Neural cell (in vitro differentiated cells): ENCODE measurements at regions not wholly inside any gene's neighbourhood (a gene's known extent, or its start where the extent isn't known, plus 50 kb on each side); places are given as distances from the start of the nearest gene placed in this dataset.

Experiments used
- H2AFZ ChIP-seq: fragments of 200-600, 300-800 bp; sonication (generic), shearing (Covaris generic); 2 replicates; pipeline ENCODE4 v1.6.0; 2014; ENCODE audit warnings: low read depth, mild to moderate bottlenecking, antibody characterized with exemption, low read length, moderate library complexity
- H3F3A ChIP-seq: fragments of 200-600 bp; shearing (Covaris generic); 2 replicates; pipeline ENCODE4 v1.6.1; 2016; ENCODE audit warnings: mild to moderate bottlenecking, moderate library complexity, mixed read lengths, antibody characterized with exemption, low read length; ENCODE audit not compliant: insufficient read depth, poor library complexity, severe bottlenecking
- H3K27ac ChIP-seq: fragments of 200-600, 300-800 bp; sonication (generic), shearing (Covaris generic); 2 replicates; pipeline ENCODE4 v1.5.1; 2014; ENCODE audit warnings: mild to moderate bottlenecking, low read length, moderate library complexity
- H3K27me3 ChIP-seq: fragments of 300-800, 200-600 bp; sonication (generic), shearing (Covaris generic); 2 replicates; pipeline ENCODE4 v1.6.0; 2014; ENCODE audit warnings: mild to moderate bottlenecking, low read depth, low read length, moderate library complexity; ENCODE audit not compliant: insufficient read depth
- H3K36me3 ChIP-seq: fragments of 300-800, 200-600 bp; sonication (generic), shearing (Covaris generic); 2 replicates; pipeline ENCODE4 v1.5.1; 2014; ENCODE audit warnings: mild to moderate bottlenecking, antibody characterized with exemption, low read length, moderate library complexity; ENCODE audit not compliant: insufficient read depth
- H3K4me2 ChIP-seq: fragments of 300-800, 200-600 bp; sonication (generic), shearing (Covaris generic); 2 replicates; pipeline ENCODE4 v1.6.0; 2014; ENCODE audit warnings: mild to moderate bottlenecking, low read length
- H3K4me3 ChIP-seq: fragments of 300-800, 200-600 bp; sonication (generic), shearing (Covaris generic); 2 replicates; pipeline ENCODE4 v1.5.1; 2014; ENCODE audit warnings: mild to moderate bottlenecking, low read length, moderate library complexity
- H3K79me2 ChIP-seq: fragments of 200-600 bp; shearing (Covaris generic); replicated peaks from 2 replicates; pipeline ENCODE4 v1.6.0; 2014; ENCODE audit warnings: mild to moderate bottlenecking, low read length, moderate library complexity; ENCODE audit not compliant: insufficient read depth
- H3K9ac ChIP-seq: fragments of 300-800, 200-600 bp; sonication (generic), shearing (Covaris generic); 2 replicates; pipeline ENCODE4 v1.6.1; 2016; ENCODE audit warnings: mild to moderate bottlenecking, low read length, mixed read lengths
- H3K9me2 ChIP-seq: fragments of 200-600 bp; shearing (Covaris generic); 2 replicates; pipeline ENCODE4 v1.6.1; 2016; ENCODE audit warnings: mild to moderate bottlenecking, low read length, mixed read lengths; ENCODE audit not compliant: insufficient read depth
- H3K9me3 ChIP-seq: fragments of 200-600, 300-800 bp; sonication (generic), shearing (Covaris generic); 2 replicates; pipeline ENCODE4 v1.6.1; 2016; ENCODE audit warnings: mild to moderate bottlenecking, mixed run types, low read length, moderate library complexity, mixed read lengths
- H4K20me1 ChIP-seq: fragments of 200-600 bp; shearing (Covaris generic); 2 replicates; pipeline ENCODE4 v1.6.1; 2016; ENCODE audit warnings: mild to moderate bottlenecking, mixed run types; ENCODE audit not compliant: insufficient read depth
- CTCF ChIP-seq: fragments of 450-650 bp; IDR thresholded peaks from 2 replicates; pipeline ENCODE4 v1.5.1; 2014; ENCODE audit warnings: antibody characterized with exemption, mild to moderate bottlenecking, moderate library complexity; ENCODE audit not compliant: poor library complexity, severe bottlenecking
- EP300 ChIP-seq: fragments of 450-650 bp; conservative IDR thresholded peaks from 2 replicates; pipeline ENCODE4 v1.6.1; 2014; ENCODE audit warnings: antibody characterized with exemption, mild to moderate bottlenecking, moderate library complexity; ENCODE audit not compliant: poor library complexity, severe bottlenecking
- EZH2 ChIP-seq: fragments of 200-600, 300-800 bp; shearing (Covaris generic), sonication (generic); IDR thresholded peaks from 2 replicates; pipeline ENCODE4 v1.6.1; 2014; ENCODE audit warnings: antibody characterized with exemption, low read length, borderline replicate concordance, mild to moderate bottlenecking; ENCODE audit not compliant: insufficient read depth, poor library complexity, severe bottlenecking
- MXI1 ChIP-seq: fragments of 450-650 bp; conservative IDR thresholded peaks from 2 replicates; pipeline ENCODE4 v1.6.1; 2014; ENCODE audit warnings: antibody characterized with exemption, mild to moderate bottlenecking; ENCODE audit not compliant: poor library complexity, severe bottlenecking
- POLR2AphosphoS5 ChIP-seq: IDR thresholded peaks from 2 replicates; pipeline ENCODE4 v1.6.1; 2012
- RAD21 ChIP-seq: fragments of 450-650 bp; conservative IDR thresholded peaks from 2 replicates; pipeline ENCODE4 v1.6.1; 2014; ENCODE audit warnings: antibody characterized with exemption, mild to moderate bottlenecking, moderate library complexity
- SMC3 ChIP-seq: fragments of 450-650 bp; conservative IDR thresholded peaks from 2 replicates; pipeline ENCODE4 v1.6.1; 2014; ENCODE audit warnings: antibody characterized with exemption, mild to moderate bottlenecking, moderate library complexity; ENCODE audit not compliant: poor library complexity
- TAF1 ChIP-seq: IDR thresholded peaks from 2 replicates; pipeline ENCODE4 v1.6.1; 2012; ENCODE audit warnings: low read depth
- TF ChIP-seq, protein P1 (sequence below): IDR thresholded peaks from 2 replicates; pipeline ENCODE4 v1.6.1; 2012; ENCODE audit warnings: borderline replicate concordance

- H3K4me3 ChIP-seq = no peak overlapping the region
- H3K9me3 ChIP-seq = peaks cover 5% of the 10 kb centered on the region
- H3K9ac ChIP-seq = no peak overlapping the region
- no peaks in the 10 kb centered on the region for H4K20me1 ChIP-seq
- no peaks in the 10 kb centered on the region for H3F3A ChIP-seq
- TF ChIP-seq MXI1 (no peak), CTCF (no peak), POLR2AphosphoS5 (no peak)
- no peak overlapping the region for H3K27ac ChIP-seq
- H3K9me2 ChIP-seq = no peaks in the 10 kb centered on the region
- H3K36me3 ChIP-seq = no peaks in the 10 kb centered on the region
- no peak overlapping the region for H2AFZ ChIP-seq
- no peak overlapping the region for H3K4me2 ChIP-seq
- no peaks in the 10 kb centered on the region for H3K79me2 ChIP-seq
- H3K27me3 ChIP-seq = no peaks in the 10 kb centered on the region
Measured at GRCh38 chr9:34810187-34810524, 100.2 kb upstream of the CCL21 start.

DNA sequence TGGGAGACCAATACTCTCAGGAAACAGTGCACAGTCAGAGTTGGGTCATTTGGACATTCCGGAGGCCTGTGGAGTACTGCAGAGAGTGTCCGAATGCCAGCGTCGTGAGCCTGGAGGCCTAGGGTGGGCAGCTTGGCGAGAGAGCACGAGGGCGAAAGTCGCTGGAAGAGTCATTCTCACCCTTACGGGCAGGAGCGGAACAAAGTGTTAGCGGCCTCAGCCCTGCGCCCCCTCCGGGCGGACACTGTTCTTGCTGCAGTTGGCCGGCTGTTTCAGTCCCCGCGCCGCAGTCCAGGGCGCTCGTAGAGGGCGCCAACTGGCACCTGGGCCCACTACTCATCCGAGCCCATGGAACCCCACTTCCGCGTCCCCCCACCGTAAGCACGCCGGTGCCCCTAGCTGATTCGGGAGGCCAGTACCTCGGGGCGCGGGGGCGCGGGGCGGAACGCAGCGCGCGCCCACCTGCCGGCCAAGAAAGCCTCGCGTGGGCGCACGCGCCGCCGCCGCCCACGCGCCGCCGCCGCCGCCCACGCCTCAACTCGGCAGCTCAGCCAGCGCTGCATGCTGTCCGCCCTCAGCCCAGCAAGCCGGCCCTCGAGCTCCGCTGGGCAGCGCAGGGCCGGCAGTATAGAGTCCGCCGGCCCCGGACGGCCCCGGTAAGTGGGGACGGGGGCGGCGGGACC lies 99.7 kb upstream of the CCL21 start:
- Histone ChIP-seq H4K20me1 (no peaks in the 10 kb centered on the region), H3K9me2 (no peaks in the 10 kb centered on the region), H3K27ac (no peak overlapping the region), H3F3A (no peaks in the 10 kb centered on the region), H3K4me2 (no peak overlapping the region), H3K4me3 (no peak overlapping the region), H3K36me3 (no peaks in the 10 kb centered on the region), H2AFZ (no peak overlapping the region), H3K27me3 (no peaks in the 10 kb centered on the region), H3K9me3 (peaks cover 8% of the 10 kb centered on the region), H3K9ac (no peak overlapping the region), H3K79me2 (no peaks in the 10 kb centered on the region)
- TF ChIP-seq EZH2 (no peak), CTCF (no peak), RAD21 (no peak), POLR2AphosphoS5 (no peak), EP300 (no peak), MXI1 (no peak), TAF1 (no peak), SMC3 (no peak)
- TF ChIP-seq, protein P1, sequence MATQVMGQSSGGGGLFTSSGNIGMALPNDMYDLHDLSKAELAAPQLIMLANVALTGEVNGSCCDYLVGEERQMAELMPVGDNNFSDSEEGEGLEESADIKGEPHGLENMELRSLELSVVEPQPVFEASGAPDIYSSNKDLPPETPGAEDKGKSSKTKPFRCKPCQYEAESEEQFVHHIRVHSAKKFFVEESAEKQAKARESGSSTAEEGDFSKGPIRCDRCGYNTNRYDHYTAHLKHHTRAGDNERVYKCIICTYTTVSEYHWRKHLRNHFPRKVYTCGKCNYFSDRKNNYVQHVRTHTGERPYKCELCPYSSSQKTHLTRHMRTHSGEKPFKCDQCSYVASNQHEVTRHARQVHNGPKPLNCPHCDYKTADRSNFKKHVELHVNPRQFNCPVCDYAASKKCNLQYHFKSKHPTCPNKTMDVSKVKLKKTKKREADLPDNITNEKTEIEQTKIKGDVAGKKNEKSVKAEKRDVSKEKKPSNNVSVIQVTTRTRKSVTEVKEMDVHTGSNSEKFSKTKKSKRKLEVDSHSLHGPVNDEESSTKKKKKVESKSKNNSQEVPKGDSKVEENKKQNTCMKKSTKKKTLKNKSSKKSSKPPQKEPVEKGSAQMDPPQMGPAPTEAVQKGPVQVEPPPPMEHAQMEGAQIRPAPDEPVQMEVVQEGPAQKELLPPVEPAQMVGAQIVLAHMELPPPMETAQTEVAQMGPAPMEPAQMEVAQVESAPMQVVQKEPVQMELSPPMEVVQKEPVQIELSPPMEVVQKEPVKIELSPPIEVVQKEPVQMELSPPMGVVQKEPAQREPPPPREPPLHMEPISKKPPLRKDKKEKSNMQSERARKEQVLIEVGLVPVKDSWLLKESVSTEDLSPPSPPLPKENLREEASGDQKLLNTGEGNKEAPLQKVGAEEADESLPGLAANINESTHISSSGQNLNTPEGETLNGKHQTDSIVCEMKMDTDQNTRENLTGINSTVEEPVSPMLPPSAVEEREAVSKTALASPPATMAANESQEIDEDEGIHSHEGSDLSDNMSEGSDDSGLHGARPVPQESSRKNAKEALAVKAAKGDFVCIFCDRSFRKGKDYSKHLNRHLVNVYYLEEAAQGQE = no peak
